Suprapubic skin (tissue), 4 donors: ENCODE measurements at regions not wholly inside any gene's neighbourhood (a gene's known extent, or its start where the extent isn't known, plus 50 kb on each side); places are given as distances from the start of the nearest gene placed in this dataset.

ENCODE experiments used
- DNase-seq, 2 donors: peaks; one replicate each; pipeline ENCODE4 v3.0.0-alpha.2; 2019; ENCODE audit warnings: low spot score in 2 of 2
- H3K27ac ChIP-seq: fragments of 200-600 bp; sonication (generic); one replicate; pipeline ENCODE4 v1.5.1; 2019
- H3K27me3 ChIP-seq: fragments of 200-600 bp; sonication (generic); one replicate; pipeline ENCODE4 v1.5.1; 2019
- H3K36me3 ChIP-seq: fragments of 200-600 bp; sonication (generic); one replicate; pipeline ENCODE4 v1.5.1; 2019
- H3K4me1 ChIP-seq: fragments of 200-600 bp; sonication (generic); one replicate; pipeline ENCODE4 v1.5.1; 2019
- H3K4me3 ChIP-seq: fragments of 200-600 bp; sonication (generic); one replicate; pipeline ENCODE4 v1.5.1; 2019; ENCODE audit warnings: mild to moderate bottlenecking
- H3K9me3 ChIP-seq: fragments of 200-600 bp; sonication (generic); one replicate; pipeline ENCODE4 v1.5.1; 2019
- EP300 ChIP-seq: sonication (generic); formaldehyde crosslinking; IDR thresholded peaks from one replicate; pipeline ENCODE4 v1.6.1; 2017; ENCODE audit warnings: antibody characterized with exemption
- POLR2A ChIP-seq, 2 donors: fragments of 450-650 bp; IDR thresholded peaks; one replicate each; pipeline ENCODE4 v1.6.1; 2017; ENCODE audit warnings: antibody characterized with exemption in 2 of 2, mild to moderate bottlenecking in 2 of 2, moderate library complexity in 2 of 2
- POLR2AphosphoS5 ChIP-seq, 3 donors: sonication (generic); formaldehyde crosslinking; IDR thresholded peaks; one replicate each; pipeline ENCODE4 v1.6.1; 2017; ENCODE audit warnings: antibody characterized with exemption in 3 of 3
- WGBS: methylation state at CpG from one replicate; pipeline ENCODE4 v1.1.5; 2018; 5-methylcytosine and 5-hydroxymethylcytosine counted together
- TF ChIP-seq, protein P1 (sequence below), 2 donors: fragments of 200-600 bp in 1 of 2; fragments of 450-650 bp in 1 of 2; sonication (generic) in 1 of 2; IDR thresholded peaks; one replicate each; pipeline ENCODE4 v1.5.1; 2016 to 2019; ENCODE audit warnings: antibody characterized with exemption in 2 of 2, mild to moderate bottlenecking in 1 of 2, moderate library complexity in 1 of 2

DNA sequence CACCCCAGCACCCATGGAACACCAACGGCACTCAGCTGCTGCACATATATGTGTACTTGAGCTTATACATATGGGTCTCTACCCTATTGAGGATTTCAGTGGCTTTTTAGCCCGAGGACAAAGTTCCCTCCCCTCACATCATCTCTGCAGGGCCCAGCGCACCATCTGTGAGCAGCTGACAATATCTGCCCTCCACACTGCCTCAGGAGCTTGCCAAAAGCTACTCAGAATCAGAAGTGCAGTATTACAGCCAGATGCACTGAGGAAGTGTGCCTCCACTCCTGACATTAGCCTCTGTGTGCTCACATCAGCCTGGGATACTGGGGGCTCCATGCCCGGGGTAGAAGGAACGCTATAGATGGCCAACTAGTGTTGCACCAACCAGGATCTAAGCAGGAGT, 903.9 kb downstream of the UQCRFS1 start:
- 65% methylated on average over 5 of the region's 5 CpGs for WGBS
- no peak overlapping the region for H3K4me3 ChIP-seq
- H3K36me3 ChIP-seq, result no peaks in the 10 kb centered on the region
- TF ChIP-seq, protein P1, sequence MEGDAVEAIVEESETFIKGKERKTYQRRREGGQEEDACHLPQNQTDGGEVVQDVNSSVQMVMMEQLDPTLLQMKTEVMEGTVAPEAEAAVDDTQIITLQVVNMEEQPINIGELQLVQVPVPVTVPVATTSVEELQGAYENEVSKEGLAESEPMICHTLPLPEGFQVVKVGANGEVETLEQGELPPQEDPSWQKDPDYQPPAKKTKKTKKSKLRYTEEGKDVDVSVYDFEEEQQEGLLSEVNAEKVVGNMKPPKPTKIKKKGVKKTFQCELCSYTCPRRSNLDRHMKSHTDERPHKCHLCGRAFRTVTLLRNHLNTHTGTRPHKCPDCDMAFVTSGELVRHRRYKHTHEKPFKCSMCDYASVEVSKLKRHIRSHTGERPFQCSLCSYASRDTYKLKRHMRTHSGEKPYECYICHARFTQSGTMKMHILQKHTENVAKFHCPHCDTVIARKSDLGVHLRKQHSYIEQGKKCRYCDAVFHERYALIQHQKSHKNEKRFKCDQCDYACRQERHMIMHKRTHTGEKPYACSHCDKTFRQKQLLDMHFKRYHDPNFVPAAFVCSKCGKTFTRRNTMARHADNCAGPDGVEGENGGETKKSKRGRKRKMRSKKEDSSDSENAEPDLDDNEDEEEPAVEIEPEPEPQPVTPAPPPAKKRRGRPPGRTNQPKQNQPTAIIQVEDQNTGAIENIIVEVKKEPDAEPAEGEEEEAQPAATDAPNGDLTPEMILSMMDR (IDR thresholded peaks at IDR 0.05), result no peak
- TF ChIP-seq EP300 (no peak), POLR2A (IDR thresholded peaks at IDR 0.05) (no peak), POLR2AphosphoS5 (IDR thresholded peaks at IDR 0.05) (no peak)
- DNase-seq, result no peak
- H3K27ac ChIP-seq, result no peak overlapping the region
- no peaks in the 10 kb centered on the region for H3K9me3 ChIP-seq
- H3K4me1 ChIP-seq, result no peaks in the 10 kb centered on the region
- no peaks in the 10 kb centered on the region for H3K27me3 ChIP-seq

DNA sequence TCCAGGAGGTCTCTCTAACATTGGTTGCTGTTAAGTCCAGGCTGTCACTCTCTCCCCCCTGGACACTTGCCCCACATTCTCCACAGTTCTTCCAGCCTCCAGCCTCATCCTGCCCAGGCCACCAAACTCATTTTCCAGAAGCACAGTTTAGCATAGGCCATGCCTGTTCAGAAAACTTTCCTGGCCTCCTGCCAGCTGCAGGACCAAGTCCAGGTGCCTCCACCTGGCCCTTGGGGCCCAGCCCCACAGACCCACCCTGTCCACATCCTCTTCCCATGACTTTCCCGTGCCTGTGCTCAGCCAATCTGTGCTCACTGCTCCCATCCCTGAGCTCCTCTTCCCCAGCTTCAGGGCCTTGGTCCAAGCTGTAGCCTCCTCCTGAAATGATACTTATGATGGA, 905.0 kb downstream of the UQCRFS1 start:
- H3K27ac ChIP-seq, result no peak overlapping the region
- TF ChIP-seq POLR2A (IDR thresholded peaks at IDR 0.05) (no peak), EP300 (no peak), POLR2AphosphoS5 (IDR thresholded peaks at IDR 0.05) (no peak)
- TF ChIP-seq, protein P1 (IDR thresholded peaks at IDR 0.05), result no peak
- WGBS, result 35% methylated on average over 1 of the region's 1 CpG
- H3K27me3 ChIP-seq, result no peaks in the 10 kb centered on the region
- H3K9me3 ChIP-seq, result no peaks in the 10 kb centered on the region
- no peak for DNase-seq
- no peak overlapping the region for H3K4me3 ChIP-seq
- no peaks in the 10 kb centered on the region for H3K4me1 ChIP-seq
- no peaks in the 10 kb centered on the region for H3K36me3 ChIP-seq

DNA sequence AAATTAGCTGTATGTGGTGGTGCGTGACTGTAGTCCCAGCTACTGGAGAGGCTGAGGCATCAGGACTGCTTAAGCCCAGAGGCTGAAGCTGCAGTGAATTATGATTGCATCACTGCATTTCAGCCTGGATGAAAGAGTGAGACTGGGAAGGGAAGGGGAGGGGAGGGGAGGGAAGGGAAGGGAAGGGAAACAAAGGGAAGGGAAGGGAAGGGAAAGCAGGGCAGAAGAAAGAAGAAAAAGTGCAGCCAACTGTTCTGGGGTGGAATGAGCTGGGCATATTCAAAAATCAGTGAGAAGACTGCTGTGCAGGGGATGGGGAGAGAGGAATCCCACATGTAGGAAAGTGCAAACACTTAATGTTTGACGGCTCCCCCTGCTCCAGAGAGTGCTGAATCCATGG, 905.5 kb downstream of the UQCRFS1 start:
- H3K27me3 ChIP-seq, result no peaks in the 10 kb centered on the region
- DNase-seq, result no peak
- H3K4me1 ChIP-seq, result no peaks in the 10 kb centered on the region
- no peaks in the 10 kb centered on the region for H3K9me3 ChIP-seq
- no peaks in the 10 kb centered on the region for H3K36me3 ChIP-seq
- no peak overlapping the region for H3K4me3 ChIP-seq
- TF ChIP-seq POLR2A (IDR thresholded peaks at IDR 0.05) (no peak), POLR2AphosphoS5 (IDR thresholded peaks at IDR 0.05) (no peak)
- TF ChIP-seq, protein P1 (IDR thresholded peaks at IDR 0.05), result no peak
- H3K27ac ChIP-seq, result no peak overlapping the region
- 74% methylated on average over 2 of the region's 2 CpGs for WGBS

DNA sequence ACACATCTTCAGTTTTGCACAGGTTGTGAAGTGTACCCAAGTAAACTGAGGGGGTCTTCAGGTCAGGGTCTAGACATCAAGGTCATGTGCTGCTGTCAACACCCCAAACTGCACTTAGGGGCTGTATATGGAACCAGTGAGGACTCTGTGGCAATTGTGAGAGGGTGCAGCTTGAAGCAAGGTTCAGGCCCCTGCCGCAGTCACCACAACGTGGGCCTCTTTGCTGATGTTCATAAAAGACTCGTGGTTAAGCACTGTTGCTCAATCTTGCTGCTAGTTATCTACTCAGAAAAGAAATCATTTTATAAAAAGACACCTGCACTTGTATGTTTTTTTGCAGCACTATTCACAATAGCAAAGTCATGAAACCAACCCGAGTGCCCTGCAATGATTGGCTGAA, 907.4 kb downstream of the UQCRFS1 start:
- H3K27me3 ChIP-seq, result no peaks in the 10 kb centered on the region
- no peak overlapping the region for H3K27ac ChIP-seq
- no peaks in the 10 kb centered on the region for H3K9me3 ChIP-seq
- H3K36me3 ChIP-seq, result no peaks in the 10 kb centered on the region
- TF ChIP-seq POLR2AphosphoS5 (IDR thresholded peaks at IDR 0.05), result no peak
- no peak for TF ChIP-seq EP300
- TF ChIP-seq, protein P1 (IDR thresholded peaks at IDR 0.05), result no peak
- no peak for TF ChIP-seq POLR2A (IDR thresholded peaks at IDR 0.05)
- WGBS, result 67% methylated on average over 4 of the region's 4 CpGs
- no peak for DNase-seq
- H3K4me1 ChIP-seq, result no peaks in the 10 kb centered on the region
- H3K4me3 ChIP-seq, result no peak overlapping the region

DNA sequence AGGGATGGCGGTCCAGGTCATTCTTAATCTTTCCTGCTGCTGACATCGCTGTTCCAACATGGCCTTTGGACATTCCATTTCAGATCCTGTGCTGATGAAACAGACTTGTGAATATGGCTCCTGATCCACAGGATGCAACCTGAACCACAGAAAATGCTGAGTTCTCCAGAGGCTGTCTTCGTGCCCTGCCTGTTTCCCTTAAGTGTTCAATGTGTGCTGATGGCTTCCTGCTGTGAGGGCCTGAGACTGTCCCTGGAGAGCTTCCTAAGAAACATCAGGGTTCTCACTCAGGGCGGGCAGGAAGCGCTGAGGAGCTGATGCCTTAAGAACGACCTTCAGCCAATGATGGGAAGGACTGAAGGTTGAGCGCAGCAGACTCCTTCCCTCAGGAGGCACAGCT, 909.4 kb downstream of the UQCRFS1 start:
- no peaks in the 10 kb centered on the region for H3K4me1 ChIP-seq
- WGBS, result 61% methylated on average over 7 of the region's 7 CpGs
- no peaks in the 10 kb centered on the region for H3K9me3 ChIP-seq
- TF ChIP-seq POLR2AphosphoS5 (IDR thresholded peaks at IDR 0.05), result no peak
- no peak for TF ChIP-seq EP300
- TF ChIP-seq, protein P1 (IDR thresholded peaks at IDR 0.05), result no peak
- no peak for TF ChIP-seq POLR2A (IDR thresholded peaks at IDR 0.05)
- H3K27me3 ChIP-seq, result no peaks in the 10 kb centered on the region
- no peak for DNase-seq
- no peak overlapping the region for H3K4me3 ChIP-seq
- H3K27ac ChIP-seq, result no peak overlapping the region
- no peaks in the 10 kb centered on the region for H3K36me3 ChIP-seq
